GM12891 (cell line): ENCODE measurements at regions not wholly inside any gene's neighbourhood (a gene's known extent, or its start where the extent isn't known, plus 50 kb on each side); places are given as distances from the start of the nearest gene placed in this dataset.

Source experiments
- POLR2A ChIP-seq: IDR thresholded peaks from 2 replicates; pipeline ENCODE4 v1.6.1; 2011; ENCODE audit warnings: low read depth, low read length, control low read depth
- POLR2AphosphoS5 ChIP-seq: IDR thresholded peaks from 2 replicates; pipeline ENCODE4 v1.6.1; 2011; ENCODE audit warnings: low read depth, low read length, control low read depth
- POU2F2 ChIP-seq: IDR thresholded peaks from 2 replicates; pipeline ENCODE4 v1.6.1; 2011; ENCODE audit warnings: low read depth, mild to moderate bottlenecking, control low read depth, low read length, moderate library complexity
- SPI1 ChIP-seq: IDR thresholded peaks from 2 replicates; pipeline ENCODE4 v1.6.1; 2011; ENCODE audit warnings: low read depth, low read length, control low read depth
- TAF1 ChIP-seq: IDR thresholded peaks from 2 replicates; pipeline ENCODE4 v1.6.1; 2011; ENCODE audit warnings: low read depth, low read length, control low read depth

GRCh38 chr15:29331071-29331470, 61.4 kb upstream of the NSMCE3 start:
- TF ChIP-seq SPI1 (no peak), POLR2AphosphoS5 (no peak), POLR2A (no peak), TAF1 (no peak), POU2F2 (no peak)
